Activated naive CD8-positive, alpha-beta T cell treated with anti-CD3 and anti-CD28 coated beads, Interleukin-2, amount 50 U/mL, for 24 hours (primary cell): ENCODE measurements at regions not wholly inside any gene's neighbourhood (a gene's known extent, or its start where the extent isn't known, plus 50 kb on each side); places are given as distances from the start of the nearest gene placed in this dataset.

Experiments used
- ATAC-seq: fragments of 150-1000 bp; cut with Tn5 transposase; one replicate; pipeline ENCODE4 v1.10.0; 2021
- DNase-seq: peaks from one replicate; pipeline ENCODE4 v3.0.0; 2021
- H3K27ac Mint-ChIP-seq: one replicate; pipeline ENCODE4 v1.8.0; 2021; ENCODE audit warnings: mild to moderate bottlenecking, mixed read lengths
- H3K27me3 Mint-ChIP-seq: one replicate; pipeline ENCODE4 v1.8.0; 2021; ENCODE audit warnings: mixed read lengths
- H3K36me3 Mint-ChIP-seq: one replicate; pipeline ENCODE4 v1.8.0; 2021; ENCODE audit warnings: low read depth, mixed read lengths
- H3K4me1 Mint-ChIP-seq: one replicate; pipeline ENCODE4 v1.8.0; 2021; ENCODE audit warnings: mixed read lengths
- H3K4me3 Mint-ChIP-seq: one replicate; pipeline ENCODE4 v1.8.0; 2021; ENCODE audit warnings: mild to moderate bottlenecking, moderate library complexity, mixed read lengths
- H3K9me3 Mint-ChIP-seq: one replicate; pipeline ENCODE4 v1.8.0; 2021; ENCODE audit warnings: mixed read lengths

DNA sequence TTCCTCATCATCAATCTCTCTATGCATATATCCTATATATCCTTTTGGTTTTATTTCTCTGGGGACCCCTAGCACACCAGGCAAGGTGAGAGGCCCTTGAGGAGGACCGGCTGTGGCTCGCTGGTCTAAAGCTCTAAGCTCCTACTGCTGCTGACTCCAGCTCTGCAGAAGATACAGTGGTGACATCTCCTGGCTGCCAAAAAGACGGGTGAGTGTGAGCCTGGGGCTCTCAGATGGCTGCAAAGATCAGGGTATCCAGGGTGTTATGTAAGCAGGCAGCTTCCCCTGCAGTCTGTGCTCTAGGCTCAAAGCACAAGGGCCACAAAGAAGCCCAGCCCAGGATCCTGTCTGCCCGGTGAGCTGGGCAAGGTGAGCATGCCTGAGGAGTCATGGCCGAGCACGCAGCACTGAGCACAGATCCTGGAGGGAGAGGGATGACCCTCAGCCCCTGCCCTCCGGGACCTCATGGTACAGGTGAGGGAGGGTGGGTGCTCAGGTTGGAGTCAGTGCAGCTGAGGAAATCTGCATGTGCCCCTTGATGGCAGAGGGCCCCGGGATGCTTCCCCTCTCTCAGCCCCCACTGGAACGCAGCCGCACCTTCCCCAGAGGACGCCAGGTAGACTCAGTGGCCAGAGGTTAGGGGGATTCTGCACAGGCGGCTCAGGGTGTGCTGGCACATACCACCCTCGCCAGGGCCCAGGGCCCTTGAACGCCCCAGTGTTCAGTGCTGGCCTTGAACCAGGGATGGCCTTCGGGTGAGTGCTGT lies 95.4 kb upstream of the INSIG1 start:
- no peak for ATAC-seq
- H3K4me3 Mint-ChIP-seq = no peak overlapping the region
- H3K27me3 Mint-ChIP-seq = no peaks in the 10 kb centered on the region
- H3K36me3 Mint-ChIP-seq = peaks cover 7% of the 10 kb centered on the region
- no peak for DNase-seq
- peaks cover 56% of the 10 kb centered on the region for H3K4me1 Mint-ChIP-seq
- peaks cover 17% of the 10 kb centered on the region for H3K9me3 Mint-ChIP-seq
- H3K27ac Mint-ChIP-seq = no peak overlapping the region

DNA sequence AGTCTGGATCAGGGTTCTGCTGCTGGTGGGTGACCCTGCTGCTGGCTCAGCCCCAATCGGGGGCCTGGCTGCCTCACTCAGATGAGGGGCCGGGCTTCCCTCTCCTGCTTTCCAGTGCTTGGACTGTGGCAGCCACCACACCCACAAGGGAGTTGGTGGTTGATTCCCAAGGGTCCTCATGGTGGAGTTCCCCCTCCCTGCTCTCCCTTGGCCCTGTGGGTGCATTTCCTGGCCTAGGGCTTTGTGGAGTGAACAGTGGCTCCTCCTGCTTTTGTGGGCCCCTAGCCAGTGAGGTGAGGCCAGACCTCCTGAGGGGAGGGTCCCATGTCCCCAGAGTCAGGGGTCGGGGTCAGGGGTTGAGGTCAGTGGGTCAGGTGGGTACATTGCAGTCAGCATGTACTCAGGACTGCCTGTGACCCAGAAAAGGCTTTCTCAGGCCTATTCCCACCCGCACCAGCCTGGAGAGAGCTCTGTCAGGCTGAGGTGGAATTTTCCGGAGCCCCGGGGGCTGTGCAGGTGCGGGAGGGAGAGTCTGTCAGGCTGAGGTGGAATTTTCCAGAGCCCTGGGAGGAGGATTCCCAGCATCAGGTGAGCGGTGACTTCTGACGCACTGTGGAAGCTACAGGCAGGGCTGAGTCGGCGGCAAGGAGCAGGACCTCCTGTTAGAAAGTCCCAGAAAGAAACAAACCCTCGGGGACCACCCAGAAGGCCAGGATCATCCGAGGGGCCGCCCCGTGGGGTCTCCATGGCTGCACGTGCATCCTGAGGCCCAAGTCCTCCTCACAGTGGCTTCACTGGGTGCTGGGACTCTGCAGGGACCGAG lies 94.4 kb upstream of the INSIG1 start:
- ATAC-seq (no peak), DNase-seq (no peak)
- no peak overlapping the region for H3K27ac Mint-ChIP-seq
- no peak overlapping the region for H3K4me3 Mint-ChIP-seq
- H3K4me1 Mint-ChIP-seq = peaks cover 55% of the 10 kb centered on the region
- peaks cover 13% of the 10 kb centered on the region for H3K9me3 Mint-ChIP-seq
- peaks cover 8% of the 10 kb centered on the region for H3K36me3 Mint-ChIP-seq
- no peaks in the 10 kb centered on the region for H3K27me3 Mint-ChIP-seq

DNA sequence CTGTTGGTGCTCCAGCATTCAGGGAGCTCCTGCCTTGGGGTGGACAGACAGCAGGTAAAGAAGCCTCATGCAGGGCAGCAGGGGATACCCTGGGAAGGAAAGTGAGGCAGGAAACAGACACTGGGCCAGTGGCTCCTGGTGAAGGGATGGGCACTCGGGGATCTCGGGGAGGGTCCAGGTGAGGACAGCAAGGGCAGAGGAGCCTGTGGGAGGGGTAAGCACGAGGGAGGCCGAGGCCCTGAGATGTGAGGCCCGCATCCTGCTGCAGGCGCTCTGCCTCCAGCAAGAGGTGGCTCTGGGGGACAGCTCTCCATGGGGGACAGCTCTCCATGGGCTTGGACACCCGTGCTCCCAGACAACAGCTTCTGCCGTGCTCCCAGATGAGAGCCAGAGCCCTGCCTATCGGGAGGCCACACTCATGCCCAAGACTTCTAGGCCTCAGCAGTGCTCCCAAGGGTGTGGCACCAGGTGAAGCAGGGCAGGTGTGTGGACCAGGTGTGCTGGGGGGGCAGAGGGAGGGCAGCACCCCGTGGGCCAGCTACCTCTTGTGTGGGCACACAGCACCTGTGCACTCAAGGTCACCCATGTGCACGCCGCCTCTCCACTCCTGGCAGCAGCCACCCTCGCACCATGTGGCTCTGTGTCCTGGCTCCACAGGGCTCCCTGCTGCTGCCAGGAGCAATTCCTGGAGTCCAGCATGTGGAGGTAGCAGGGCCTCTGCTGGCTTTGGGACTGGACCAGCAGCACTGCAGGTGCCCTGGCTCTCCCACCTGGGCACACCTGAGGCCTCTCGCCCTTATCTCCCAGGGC lies 93.6 kb upstream of the INSIG1 start:
- Mint-ChIP-seq H3K4me1 (peaks cover 50% of the 10 kb centered on the region), H3K27me3 (no peaks in the 10 kb centered on the region), H3K36me3 (peaks cover 8% of the 10 kb centered on the region), H3K27ac (peak overlapping the region; percentile 100), H3K9me3 (peaks cover 13% of the 10 kb centered on the region), H3K4me3 (no peak overlapping the region)
- DNase-seq = no peak
- no peak for ATAC-seq

DNA sequence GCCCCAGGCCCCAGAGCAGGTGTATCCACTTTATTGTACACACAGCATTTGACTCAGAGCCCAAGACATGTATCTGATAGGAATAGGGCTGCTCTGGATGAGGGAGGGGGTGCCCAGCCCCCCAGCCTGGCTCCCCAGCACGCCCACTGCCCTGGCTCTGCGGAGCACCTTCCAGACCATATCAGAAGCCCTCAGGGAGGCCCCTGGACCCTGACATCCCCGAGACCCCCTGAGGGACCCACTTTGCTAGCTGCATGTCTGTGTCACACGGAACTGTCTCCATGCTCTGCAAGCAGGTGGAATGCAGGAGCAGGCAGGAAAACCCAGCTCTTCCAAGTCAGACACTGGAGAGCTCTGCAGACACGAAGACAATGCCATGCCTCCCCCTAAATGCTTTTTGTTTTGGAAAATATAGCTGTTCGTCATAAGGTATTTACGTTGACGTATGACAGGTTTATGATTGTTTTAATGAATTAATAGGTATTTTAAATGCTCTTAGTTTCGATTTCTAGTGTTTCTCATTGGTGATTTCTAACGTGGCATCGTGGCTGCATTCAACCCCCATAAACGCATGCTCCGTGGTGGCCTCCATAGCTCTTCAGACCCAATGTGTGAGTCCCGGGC lies 92.8 kb upstream of the INSIG1 start:
- Mint-ChIP-seq H3K4me3 (peak overlapping the region; percentile 80), H3K27ac (peak overlapping the region; percentile 100), H3K4me1 (peaks cover 44% of the 10 kb centered on the region), H3K27me3 (no peaks in the 10 kb centered on the region), H3K9me3 (peaks cover 13% of the 10 kb centered on the region), H3K36me3 (peaks cover 8% of the 10 kb centered on the region)
- no peak for DNase-seq
- ATAC-seq = no peak

DNA sequence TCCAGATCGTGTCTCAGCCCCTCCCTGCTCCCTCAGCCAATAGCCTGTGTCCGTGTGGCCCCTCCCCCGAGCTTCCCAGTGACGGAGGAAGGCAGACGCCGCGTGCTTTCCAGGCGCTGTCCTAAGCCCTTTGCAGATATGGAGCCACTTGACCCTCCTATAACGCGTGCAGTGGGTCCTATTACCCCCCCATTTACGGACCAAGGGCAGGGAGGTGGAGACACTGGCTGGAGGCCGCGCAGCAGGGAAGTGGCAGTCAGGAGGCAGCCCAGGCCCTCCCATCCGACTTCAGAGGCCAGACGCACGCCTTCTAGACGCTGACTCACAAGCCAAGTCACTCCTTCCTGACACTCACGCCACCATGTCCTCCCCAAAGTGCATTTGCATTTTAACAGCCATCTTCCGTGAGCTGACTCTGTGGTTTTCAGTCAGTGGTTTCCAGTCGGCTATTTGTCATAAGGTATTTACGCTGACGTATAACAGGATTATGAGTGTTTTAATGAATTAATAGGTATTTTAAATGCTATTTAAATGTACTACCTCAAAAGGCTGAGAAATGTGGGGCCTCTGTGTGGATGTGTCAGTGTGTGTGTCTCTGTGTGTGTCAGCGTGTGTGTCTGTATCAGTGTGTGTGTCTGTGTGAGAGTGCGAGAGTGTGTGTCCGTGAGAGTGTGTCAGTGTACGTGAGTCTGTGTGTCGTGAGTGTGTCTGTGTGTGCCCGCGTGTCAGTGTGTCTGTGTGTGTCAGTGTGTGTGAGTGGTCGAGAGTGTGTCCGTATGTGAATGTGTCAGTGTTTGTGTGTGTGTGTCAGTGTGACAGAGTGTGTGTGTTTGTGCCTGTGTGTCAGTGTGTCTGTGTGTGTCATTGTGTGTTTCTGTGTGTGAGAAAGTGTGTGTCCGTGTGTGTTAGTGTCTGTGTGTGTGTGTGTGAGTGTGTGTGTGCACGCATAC lies 92.0 kb upstream of the INSIG1 start:
- H3K4me3 Mint-ChIP-seq = peak overlapping the region; percentile 80
- no peaks in the 10 kb centered on the region for H3K27me3 Mint-ChIP-seq
- DNase-seq (peak; percentile 84), ATAC-seq (peak; percentile 92)
- peak overlapping the region; percentile 100 for H3K27ac Mint-ChIP-seq
- H3K36me3 Mint-ChIP-seq = peaks cover 8% of the 10 kb centered on the region
- peaks cover 13% of the 10 kb centered on the region for H3K9me3 Mint-ChIP-seq
- H3K4me1 Mint-ChIP-seq = peaks cover 44% of the 10 kb centered on the region

DNA sequence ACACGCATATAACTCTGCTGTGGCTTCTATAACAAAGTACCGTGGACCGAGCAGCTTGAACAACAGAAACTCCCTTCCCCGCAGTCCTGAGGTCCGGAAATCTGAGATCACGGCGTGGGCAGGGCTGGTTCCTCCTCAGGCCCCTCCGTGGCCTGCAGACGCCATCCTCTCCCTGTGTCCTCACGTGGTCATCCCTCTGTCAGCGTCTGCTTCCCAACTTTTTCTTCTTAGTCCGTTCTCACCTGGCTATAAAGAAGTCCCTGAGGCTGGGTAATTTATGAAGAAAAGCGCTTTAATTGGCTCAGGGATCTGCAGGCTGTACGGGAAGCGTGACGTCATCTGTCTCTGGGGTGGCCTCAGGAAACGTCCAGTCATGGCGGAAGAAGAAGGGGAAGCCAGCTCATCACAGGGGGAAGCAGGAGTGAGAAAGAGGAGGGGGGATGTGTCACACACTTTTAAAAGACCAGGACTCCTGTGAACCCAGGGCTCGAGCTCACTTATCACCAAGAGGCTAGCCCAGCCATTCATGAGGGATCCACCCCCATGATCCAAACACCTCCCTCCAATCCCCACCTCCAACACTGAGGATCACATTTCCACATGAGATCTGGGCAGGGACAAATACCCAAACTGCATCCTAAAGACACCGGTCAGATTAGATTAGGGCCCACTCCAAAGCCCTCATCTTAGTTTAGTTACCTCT lies 91.2 kb upstream of the INSIG1 start:
- Mint-ChIP-seq H3K4me3 (peak overlapping the region; percentile 80), H3K4me1 (peaks cover 44% of the 10 kb centered on the region), H3K9me3 (peaks cover 13% of the 10 kb centered on the region), H3K36me3 (peaks cover 8% of the 10 kb centered on the region), H3K27ac (peak overlapping the region; percentile 100), H3K27me3 (peaks cover under 1% of the 10 kb centered on the region)
- DNase-seq = peak; percentile 73
- ATAC-seq = peak; percentile 21

DNA sequence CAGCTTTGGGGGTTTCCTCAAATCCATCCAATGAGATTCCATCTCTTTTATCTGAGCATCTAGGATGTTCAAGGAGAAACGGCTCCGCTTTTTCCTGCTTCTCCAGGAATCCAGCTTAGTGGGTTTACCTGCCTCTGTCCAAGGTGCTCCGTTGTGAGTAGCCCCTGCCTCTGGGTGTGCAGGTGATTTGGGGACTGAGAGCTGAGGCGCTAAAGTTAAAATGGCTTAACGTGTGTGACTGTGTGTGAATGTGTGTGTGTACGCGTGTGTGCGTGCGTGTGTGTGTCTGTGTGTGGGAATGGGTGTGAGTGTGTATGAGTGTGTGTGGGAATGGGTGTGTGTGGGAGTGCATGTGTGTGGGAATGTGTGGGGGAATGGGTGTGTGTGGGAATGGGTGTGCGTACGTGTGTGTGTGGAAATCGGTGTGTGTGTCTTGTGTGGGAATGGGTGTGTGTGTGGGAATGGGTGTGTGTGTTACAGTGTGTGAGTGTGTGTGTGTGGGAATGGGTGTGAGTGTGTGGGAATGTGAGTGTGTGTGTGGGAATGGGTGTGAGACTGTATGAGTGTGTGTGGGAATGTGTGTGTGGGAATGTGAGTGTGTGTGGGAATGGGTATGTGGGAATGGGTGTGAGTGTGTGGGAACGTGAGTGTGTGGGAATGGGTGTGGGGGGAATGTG lies 90.2 kb upstream of the INSIG1 start:
- Mint-ChIP-seq H3K36me3 (peaks cover 8% of the 10 kb centered on the region), H3K9me3 (peaks cover 13% of the 10 kb centered on the region), H3K27ac (peak overlapping the region; percentile 62), H3K27me3 (peaks cover 2% of the 10 kb centered on the region), H3K4me3 (no peak overlapping the region), H3K4me1 (peaks cover 44% of the 10 kb centered on the region)
- ATAC-seq (no peak), DNase-seq (no peak)

DNA sequence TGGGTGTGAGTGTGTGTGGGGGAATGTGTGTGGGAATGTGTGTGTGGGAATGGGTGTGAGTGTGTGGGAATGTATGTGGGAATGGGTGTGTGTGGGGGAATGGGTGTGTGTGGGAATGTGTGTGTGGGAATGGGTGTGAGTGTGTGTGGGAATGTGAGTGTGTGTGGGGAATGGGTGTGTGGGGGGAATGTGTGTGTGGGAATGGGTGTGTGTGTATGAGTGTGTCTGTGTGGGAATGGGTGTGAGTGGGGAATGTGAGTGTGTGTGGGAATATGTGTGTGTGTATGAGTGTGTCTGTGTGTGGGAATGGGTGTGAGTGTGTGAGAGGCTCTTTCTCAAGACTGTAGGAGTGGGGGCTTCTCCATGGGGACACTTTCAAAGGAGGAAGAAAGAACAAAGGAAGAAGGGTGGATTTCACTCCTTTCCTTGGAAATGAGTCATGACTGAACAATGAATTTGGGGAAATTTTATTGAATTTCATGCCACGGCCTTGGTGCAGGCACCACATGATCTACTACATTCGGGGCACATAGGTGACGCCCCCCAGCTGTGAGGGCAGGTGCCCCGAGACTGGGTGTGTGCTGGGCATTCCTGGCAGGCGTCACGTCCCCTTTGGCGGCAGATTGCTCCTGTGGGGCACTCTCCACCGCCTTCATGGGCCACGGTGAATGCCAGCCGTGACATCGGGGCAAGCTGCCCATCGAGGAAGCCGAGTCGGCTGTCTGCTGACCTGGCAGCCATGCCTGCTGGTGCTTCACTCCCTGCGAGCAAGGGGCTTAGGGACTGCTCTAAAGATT lies 88.8 kb upstream of the INSIG1 start:
- H3K4me1 Mint-ChIP-seq = peaks cover 44% of the 10 kb centered on the region
- H3K27me3 Mint-ChIP-seq = peaks cover 2% of the 10 kb centered on the region
- no peak for DNase-seq
- peaks cover 13% of the 10 kb centered on the region for H3K9me3 Mint-ChIP-seq
- ATAC-seq = no peak
- H3K4me3 Mint-ChIP-seq = no peak overlapping the region
- no peak overlapping the region for H3K27ac Mint-ChIP-seq
- H3K36me3 Mint-ChIP-seq = peaks cover 8% of the 10 kb centered on the region

DNA sequence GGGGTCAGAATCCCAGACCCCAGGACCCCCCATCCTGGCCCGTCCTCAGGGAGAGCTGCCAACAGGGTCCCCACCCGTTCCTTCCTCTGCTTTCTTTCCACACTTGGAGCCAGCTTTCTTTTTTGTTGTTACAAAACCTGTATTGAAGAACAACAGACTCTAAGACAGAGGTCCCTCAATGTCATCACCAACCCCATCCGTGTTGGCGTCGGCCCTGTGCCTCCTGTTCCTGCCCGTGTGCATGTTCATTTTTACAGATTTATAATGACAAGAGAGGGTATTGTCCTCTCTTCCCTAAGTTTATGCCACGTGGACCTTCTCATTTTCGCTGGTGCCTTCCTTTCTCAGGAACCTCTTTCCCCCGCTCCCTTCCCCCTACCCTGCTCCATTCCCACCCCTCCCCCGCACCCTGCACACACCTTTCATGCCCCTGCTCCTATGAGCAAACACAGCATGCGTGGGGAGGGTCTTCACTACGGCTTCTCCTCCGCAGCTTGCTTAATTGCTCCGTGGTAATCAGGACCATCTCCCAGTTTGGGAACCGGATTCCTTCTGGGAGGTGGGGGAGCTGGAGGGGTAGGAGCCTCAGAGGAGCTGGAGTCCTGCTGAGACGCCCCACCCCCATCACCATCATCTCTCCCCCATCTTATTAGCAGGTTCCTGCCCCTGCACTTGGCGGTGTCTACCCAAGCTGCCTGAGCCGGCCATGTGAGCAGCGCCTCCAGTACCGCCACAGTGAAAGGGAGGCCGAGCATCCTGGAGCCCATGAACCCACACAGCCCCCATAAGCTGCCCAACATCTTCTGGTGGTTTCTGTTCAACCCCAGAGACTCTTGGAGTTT lies 88.0 kb upstream of the INSIG1 start:
- H3K9me3 Mint-ChIP-seq = peaks cover 13% of the 10 kb centered on the region
- H3K36me3 Mint-ChIP-seq = peaks cover 8% of the 10 kb centered on the region
- ATAC-seq (no peak), DNase-seq (no peak)
- H3K4me1 Mint-ChIP-seq = peaks cover 41% of the 10 kb centered on the region
- H3K27me3 Mint-ChIP-seq = peaks cover 2% of the 10 kb centered on the region
- H3K27ac Mint-ChIP-seq = no peak overlapping the region
- H3K4me3 Mint-ChIP-seq = no peak overlapping the region

DNA sequence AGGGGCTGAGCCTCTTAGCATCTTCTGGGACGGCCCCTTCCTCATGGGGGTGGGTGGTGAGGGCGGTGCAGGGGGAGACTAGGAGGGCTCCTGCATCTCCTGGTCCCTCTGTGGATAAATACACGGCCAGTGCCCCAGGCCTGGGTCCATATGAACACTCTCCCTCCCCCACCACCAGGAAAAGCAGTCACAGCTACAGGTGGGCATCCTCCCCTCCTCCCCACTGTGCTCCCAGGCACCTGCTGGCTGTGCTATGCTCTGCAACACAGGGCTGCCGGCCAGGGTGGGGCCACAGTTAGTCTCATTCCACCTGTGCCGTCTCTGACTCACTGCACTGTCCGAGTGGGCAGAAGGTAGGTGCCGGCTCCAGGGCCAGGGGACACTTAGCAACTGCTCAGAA lies 87.3 kb upstream of the INSIG1 start:
- peaks cover 2% of the 10 kb centered on the region for H3K27me3 Mint-ChIP-seq
- ATAC-seq = no peak
- no peak overlapping the region for H3K27ac Mint-ChIP-seq
- H3K9me3 Mint-ChIP-seq = peaks cover 9% of the 10 kb centered on the region
- DNase-seq = no peak
- H3K36me3 Mint-ChIP-seq = peaks cover 8% of the 10 kb centered on the region
- no peak overlapping the region for H3K4me3 Mint-ChIP-seq
- peaks cover 34% of the 10 kb centered on the region for H3K4me1 Mint-ChIP-seq

DNA sequence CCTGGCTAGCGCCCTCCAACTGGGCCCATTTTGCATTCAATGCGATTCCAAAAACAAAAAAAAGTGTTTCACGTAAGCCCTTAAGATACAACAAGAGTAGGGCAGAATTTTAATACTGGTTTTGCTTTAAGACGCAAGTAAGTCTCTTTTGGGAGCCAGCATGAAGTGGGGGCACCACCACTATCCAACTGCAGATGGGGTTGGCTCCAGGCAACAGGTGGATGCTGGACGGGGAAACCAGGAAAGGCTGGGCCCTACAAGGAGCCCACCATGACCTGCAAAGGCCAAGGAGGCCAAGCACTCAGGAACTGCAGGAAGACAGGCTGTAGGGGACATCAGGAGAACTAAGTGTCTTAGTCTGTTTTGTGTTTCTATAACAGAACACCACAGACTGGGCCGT lies 86.5 kb upstream of the INSIG1 start:
- no peak for DNase-seq
- Mint-ChIP-seq H3K9me3 (peaks cover 4% of the 10 kb centered on the region), H3K4me3 (no peak overlapping the region), H3K27ac (no peak overlapping the region), H3K27me3 (peaks cover 2% of the 10 kb centered on the region), H3K4me1 (peaks cover 27% of the 10 kb centered on the region), H3K36me3 (peaks cover 4% of the 10 kb centered on the region)
- no peak for ATAC-seq
